ENCODE measurements at regions not wholly inside any gene's neighbourhood (a gene's known extent, or its start where the extent isn't known, plus 50 kb on each side); places are given as distances from the start of the nearest gene placed in this dataset.

DNA sequence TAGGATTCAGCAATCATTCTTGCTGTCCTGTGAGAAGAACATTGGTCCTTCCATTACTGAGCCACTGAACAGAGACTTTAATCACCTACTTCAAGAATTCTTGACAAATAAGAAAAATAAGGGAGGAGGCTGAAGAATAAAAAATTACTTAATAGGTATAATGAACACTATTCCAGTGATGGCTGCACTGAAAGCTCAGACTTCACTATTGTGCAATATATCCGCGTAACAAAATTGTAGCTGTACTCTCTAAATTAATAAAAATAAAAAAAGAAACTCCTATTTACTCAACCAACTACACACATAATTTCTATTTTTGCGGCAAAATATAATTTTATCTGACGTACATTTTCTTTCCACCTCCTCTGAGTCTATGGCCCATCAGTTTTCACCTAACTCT, 2441.0 kb downstream of the PCDH7 start:
- DNase-seq (ENCODE audit: low read depth): no peak

DNA sequence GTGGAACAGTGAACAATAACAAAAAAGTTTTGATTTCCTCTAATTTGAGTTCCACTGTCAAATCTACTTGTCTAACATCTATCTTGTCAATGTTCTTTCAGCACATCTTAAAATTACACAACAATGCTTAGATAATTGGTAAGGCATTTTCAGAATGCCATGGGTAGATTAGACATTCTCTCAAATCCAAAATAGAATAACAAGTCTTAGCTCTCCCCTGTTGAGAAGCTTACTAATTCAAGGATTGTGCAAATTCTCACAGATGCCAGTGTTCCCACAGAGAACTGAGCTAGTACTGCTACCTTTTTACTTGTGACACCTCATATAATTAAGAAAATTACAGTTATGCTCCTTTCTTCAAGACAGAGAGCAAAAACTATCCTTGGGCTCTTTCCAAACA, 2442.0 kb downstream of the PCDH7 start:
- DNase-seq (ENCODE audit: low read depth): peak; percentile 77

DNA sequence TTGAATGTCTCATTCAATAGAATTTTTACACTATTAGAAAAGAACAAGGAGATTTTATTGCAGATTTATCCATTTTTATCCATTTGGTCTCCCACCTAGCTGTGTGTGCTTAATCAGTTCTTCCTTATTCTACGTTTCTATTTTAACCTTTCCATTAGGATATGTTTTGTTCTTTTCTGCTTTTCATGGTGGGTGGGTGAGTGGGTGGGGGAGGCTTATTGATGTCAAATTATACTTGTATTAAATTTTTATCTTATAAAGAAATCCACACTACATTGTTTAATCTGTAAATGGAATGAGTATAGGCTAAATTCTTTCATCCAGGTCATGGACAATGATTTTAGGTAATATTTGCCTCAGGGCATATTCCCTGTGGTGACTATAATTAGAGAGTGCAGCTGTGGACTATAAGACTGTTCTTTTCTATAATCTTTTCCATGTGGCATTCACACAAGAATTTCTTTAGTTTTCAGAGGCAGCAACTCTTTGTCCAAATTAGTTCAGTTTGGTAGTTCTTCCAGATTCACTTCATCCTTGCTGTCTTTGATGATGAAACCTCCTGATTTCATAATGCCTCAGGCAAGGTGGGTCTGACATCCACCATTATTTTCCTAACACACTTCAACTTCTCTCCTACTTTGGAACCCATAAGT, 2451.8 kb downstream of the PCDH7 start:
- DNase-seq (ENCODE audit: low read depth): peak; percentile 8

DNA sequence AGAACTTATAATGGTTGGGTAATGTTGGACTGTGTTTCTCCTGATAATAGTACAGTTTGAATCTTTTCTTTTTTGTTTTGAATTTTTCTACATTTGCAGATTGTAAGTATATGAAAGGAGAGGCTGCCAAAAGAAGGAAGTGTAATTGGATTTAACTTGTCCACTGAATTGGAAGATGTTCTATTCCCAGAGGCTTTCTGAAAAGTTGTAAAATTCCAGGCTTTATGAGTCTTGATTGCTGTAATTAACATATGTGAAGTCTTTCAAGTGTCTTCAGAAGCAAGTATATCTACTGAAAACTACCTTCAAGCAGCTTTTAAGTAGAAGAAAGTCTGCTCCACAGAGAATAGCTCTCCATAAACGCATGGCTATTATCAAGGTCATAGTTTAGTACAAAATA, 2456.4 kb downstream of the PCDH7 start:
- DNase-seq (ENCODE audit: low read depth): no peak

GRCh38 chr4:33184657-33185290, 2464.6 kb downstream of the PCDH7 start:
- peak; percentile 81 for DNase-seq (ENCODE audit: low read depth)

DNA sequence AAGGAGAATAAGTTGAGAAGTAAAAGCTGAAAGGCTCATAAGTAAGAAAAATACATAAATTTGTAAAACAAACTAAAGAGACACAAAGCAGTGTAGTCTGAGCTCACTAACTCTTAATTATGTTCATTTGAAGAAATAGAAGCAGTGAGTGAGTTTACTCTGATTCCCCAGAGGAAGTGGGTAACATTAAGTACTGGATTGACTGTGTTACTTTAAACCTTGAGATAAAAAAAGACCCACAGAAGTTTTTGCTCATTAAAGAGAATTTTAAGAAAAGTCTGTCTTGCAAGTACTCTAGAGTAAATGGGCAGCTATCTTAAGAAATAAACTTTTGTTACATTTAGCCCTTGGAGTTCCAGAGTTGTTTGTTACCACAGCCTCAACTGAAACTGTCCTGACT, 2466.9 kb downstream of the PCDH7 start:
- DNase-seq (ENCODE audit: low read depth): no peak

DNA sequence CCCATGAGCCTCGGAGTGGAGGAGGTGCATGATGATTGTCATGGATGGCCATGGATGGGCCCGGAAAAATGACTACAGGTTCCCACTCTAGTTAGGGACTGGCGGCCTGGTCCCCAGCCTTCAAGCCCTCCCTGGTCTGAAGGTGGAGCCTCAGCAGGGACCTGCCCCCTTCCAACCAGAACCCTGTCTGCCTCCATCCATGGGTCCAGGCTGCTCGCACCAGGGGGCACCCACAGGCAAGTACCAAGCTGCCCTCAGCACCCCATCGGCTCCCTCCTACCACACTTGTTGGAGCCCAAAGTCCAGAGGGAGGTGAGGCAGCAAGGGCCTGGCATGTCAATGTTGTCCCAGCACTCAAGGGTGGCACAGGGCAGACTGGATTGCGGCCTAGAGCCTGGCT, 2468.6 kb downstream of the PCDH7 start:
- no peak for DNase-seq (ENCODE audit: low read depth)

DNA sequence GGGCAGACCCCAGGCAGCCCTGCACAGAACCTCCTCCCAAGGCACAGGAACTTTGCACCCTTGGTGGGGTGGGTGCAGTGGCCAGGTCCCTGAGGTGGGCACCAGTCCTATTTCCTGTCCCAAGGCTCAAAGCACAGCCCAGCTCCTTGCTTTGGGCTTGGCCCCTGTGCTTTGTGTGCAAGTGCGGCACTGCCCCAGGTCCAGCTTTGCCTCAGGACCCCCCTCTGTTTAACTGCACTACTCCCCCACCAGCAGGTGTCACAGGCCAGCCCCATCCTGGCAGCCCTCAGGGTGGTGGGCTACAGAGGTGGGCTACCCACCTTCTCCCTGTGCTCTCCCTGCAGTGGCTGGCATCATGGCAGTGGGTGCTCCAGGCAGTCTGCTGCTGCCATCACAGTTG, 2469.0 kb downstream of the PCDH7 start:
- DNase-seq (ENCODE audit: low read depth): no peak

- DNase-seq (ENCODE audit: low read depth): no peak
Measured at GRCh38 chr4:33193109-33193508, 2472.9 kb downstream of the PCDH7 start.

DNA sequence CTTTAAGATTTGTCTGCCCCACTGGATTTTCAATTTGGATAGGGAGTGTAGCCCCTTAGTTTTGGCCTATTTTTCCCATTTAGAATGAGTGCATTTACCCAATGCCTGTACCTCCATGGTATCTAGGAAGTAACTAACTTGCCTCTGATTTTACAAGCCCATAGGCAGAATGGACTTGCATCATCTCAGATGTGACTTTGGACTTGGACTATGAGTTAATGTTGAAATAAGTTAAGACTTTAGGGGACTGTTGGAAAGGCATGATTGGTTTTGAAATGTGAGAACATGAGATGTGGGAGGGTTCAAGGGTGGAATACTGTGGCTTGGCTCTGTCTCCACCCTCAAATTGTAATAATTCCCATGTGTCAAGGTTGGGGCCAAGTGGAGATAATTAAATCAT, 2480.2 kb downstream of the PCDH7 start:
- peak; percentile 27 for DNase-seq (ENCODE audit: low read depth)

GRCh38 chr4:33218238-33218637, 2498.1 kb downstream of the PCDH7 start:
- peak; percentile 9 for DNase-seq (ENCODE audit: low read depth)

GRCh38 chr4:33226133-33226532, 2506.0 kb downstream of the PCDH7 start:
- DNase-seq (ENCODE audit: low read depth): no peak

DNA sequence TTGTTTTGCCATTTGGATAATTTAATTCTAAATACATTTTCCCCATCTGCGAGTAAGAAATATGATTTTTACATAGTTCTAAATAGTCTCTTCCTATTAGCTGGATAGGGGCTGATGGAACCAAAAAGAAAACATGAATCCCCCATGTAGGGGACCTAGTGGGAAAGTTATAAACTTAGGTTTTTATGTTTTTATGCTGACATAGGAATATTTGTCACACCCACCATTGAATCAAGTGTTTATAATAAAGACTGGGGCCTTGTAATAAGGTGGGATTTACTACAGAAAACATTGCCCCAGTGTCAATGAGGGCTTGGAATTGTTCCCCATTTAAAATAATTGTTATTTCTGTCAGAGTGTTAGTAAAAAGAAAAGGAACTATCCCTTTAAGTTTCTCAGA, 2506.6 kb downstream of the PCDH7 start:
- DNase-seq (ENCODE audit: low read depth): no peak

DNA sequence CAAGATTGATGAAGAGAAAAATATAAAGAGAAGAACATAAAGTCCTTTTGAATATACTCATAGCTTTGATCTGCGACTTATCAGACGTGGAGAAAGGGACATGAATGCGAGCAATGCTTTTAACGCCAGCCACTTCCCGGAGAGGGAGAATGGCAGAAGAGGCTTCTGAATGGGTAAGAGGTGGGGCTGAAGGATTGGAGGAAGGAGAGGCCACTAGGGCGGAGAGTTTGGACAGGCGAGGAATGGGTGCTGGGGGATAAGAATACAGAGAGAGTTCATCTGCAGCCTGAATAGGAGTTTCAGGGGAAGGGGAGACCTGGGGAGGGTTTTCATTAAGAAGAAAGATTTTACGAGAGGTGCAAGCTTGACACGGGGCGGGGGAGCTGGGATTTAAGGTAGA, 2534.9 kb downstream of the PCDH7 start:
- no peak for DNase-seq (ENCODE audit: low read depth)

- DNase-seq (ENCODE audit: low read depth): no peak
Measured at GRCh38 chr4:33255507-33255906, 2535.3 kb downstream of the PCDH7 start.

DNA sequence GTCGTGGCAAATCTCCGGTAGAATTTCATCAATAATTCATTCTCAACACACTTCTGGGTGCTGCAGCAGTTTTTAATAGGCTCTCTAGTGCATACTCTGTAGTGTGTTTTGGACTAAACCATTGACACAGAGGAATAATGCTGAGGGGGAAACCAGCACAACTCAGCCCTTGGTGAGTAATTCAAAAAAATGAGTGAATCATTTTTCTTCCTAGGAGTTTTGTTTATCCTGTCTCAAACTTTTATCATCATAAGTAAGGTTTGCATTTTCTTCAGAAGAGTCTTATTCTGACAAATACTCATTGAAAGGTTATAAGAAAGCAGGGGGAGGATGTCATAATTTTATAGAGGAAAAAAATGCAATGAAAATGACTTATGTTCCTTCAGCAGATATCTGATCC, 2542.7 kb downstream of the PCDH7 start:
- DNase-seq (ENCODE audit: low read depth): peak; percentile 67

GRCh38 chr4:33268776-33269175, 2548.6 kb downstream of the PCDH7 start:
- no peak for DNase-seq (ENCODE audit: low read depth)

GRCh38 chr4:33270403-33270802, 2550.2 kb downstream of the PCDH7 start:
- no peak for DNase-seq (ENCODE audit: low read depth)

- no peak for DNase-seq (ENCODE audit: low read depth)
Measured at GRCh38 chr4:33272722-33273121, 2552.6 kb downstream of the PCDH7 start.

GRCh38 chr4:33283818-33284217, 2563.6 kb downstream of the PCDH7 start:
- no peak for DNase-seq (ENCODE audit: low read depth)

DNA sequence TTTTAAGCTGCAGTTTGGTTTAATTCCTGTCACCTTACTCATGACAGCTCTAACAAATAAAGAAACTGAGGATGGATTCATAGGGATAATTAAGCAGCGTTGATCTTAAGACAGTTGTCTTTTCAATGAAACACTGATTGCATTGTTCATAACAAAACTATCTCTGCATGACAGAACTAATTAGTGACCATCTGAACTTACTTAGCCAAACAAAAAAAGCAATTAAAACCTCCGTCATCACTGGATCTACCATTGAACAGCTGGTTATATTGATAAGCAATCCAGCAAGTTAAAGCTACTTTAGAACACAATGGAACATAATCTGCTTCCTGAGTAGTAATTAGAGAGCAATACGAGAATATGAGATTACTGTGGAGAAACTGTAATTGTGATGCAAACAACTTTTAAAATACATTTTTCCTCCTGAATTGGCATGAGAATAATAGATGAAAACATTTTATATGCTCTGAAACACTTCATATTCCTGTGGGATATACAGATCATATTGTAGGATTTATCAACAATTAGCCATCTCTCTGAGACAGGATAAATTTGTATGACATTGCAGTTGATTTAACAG, 2576.8 kb downstream of the PCDH7 start:
- no peak for DNase-seq (ENCODE audit: low read depth)

- peak; percentile 92 for DNase-seq (ENCODE audit: low read depth)
Measured at GRCh38 chr4:33302321-33302720, 2582.2 kb downstream of the PCDH7 start.

DNA sequence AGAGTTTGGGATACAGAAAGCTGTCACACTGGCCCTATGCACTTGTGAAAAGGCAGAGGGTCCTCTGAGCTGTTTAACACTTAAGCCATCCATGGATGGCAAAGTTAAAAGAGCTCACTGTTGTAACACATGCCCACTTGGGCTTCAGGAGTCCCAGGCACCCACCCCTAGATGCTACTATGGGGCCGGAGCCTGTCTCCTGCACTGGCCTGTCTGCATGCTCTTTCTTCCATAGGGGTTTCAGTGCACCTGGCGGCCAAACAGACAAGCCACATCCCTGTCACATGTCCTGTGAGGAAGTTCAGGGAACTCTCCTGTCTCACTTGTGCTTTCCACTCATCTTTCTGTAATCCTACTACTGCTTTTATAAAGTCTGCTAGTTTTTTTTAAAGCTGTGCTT, 2586.0 kb downstream of the PCDH7 start:
- DNase-seq (ENCODE audit: low read depth): no peak

DNA sequence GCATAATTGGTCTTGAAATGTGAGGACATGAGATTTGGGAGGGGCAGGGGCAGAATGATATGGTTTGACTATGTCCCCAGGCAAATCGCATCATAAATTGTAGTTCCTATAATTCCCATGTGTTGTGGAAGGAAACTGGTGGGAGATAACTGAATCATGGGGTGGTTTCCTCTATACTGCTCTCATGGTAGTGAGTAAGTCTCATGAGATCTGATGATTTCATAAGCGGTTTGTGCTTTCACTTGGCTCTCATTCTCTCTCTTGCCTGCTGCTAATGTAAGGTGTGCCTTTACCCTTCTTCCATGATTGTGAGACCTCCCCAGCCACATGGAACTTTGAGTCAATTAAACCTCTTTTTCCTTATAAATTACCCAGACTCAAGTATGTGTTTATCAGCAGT, 2595.9 kb downstream of the PCDH7 start:
- DNase-seq (ENCODE audit: low read depth): peak; percentile 33
